PC-9 (cell line): ENCODE measurements at regions not wholly inside any gene's neighbourhood (a gene's known extent, or its start where the extent isn't known, plus 50 kb on each side); places are given as distances from the start of the nearest gene placed in this dataset.

Source experiments
- CTCF ChIP-seq: fragments of 200-600 bp; sonication (generic); conservative IDR thresholded peaks from 2 replicates; pipeline ENCODE4 v1.6.1; 2017; ENCODE audit warnings: mixed run types, antibody characterized with exemption, mild to moderate bottlenecking, moderate library complexity
- EZH2 ChIP-seq: fragments of 200-600 bp; sonication (generic); IDR thresholded peaks from 2 replicates; pipeline ENCODE4 v1.8.0; 2017; ENCODE audit warnings: antibody characterized with exemption, low read depth

- no peak for TF ChIP-seq CTCF
- no peak for TF ChIP-seq EZH2
Measured at GRCh38 chr7:33793616-33794015, 111.7 kb upstream of the BMPER start.
